SK-N-MC (cell line): ENCODE measurements at regions not wholly inside any gene's neighbourhood (a gene's known extent, or its start where the extent isn't known, plus 50 kb on each side); places are given as distances from the start of the nearest gene placed in this dataset.

Experiments
- EZH2 ChIP-seq: fragments of 200-600 bp; sonication (generic); IDR thresholded peaks from one replicate; pipeline ENCODE4 v1.6.1; 2017; ENCODE audit warnings: antibody characterized with exemption
- FOXP2 ChIP-seq: optimal IDR thresholded peaks from 2 replicates; pipeline ENCODE3; 2011; ENCODE audit warnings: mild to moderate bottlenecking, moderate library complexity; ENCODE audit not compliant: insufficient read depth; ENCODE audit errors: extremely low read length, control extremely low read depth
- POLR2AphosphoS5 ChIP-seq: IDR thresholded peaks from 2 replicates; pipeline ENCODE4 v1.6.1; 2012; ENCODE audit warnings: mild to moderate bottlenecking, low read depth, low read length, borderline replicate concordance

DNA sequence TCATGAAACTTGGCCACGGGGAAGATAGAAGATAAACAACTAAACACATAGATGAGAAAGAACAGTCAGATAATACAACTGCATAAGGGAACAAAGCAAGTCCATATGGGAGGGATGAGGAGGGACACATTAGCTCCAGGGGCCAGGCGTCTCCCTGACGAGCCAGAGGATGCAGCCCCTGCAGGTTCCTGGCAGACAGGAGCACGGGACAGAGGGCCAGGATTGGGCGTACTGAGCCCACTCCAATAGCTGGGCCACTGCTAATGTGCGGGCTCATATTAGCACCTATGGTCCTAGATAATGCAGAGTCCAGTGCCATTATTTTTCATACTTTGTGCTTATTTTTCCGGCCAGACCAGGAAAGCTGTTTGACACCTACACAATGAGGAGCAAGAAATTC is 182.9 kb downstream of the ANKRD60 start:
- no peak for TF ChIP-seq EZH2
- TF ChIP-seq POLR2AphosphoS5: no peak
- no peak for TF ChIP-seq FOXP2
